WTC11 (cell line): ENCODE measurements at regions not wholly inside any gene's neighbourhood (a gene's known extent, or its start where the extent isn't known, plus 50 kb on each side); places are given as distances from the start of the nearest gene placed in this dataset.

Source experiments
- ATF1 ChIP-seq: sonication (generic); formaldehyde crosslinking; IDR thresholded peaks from 2 replicates; pipeline ENCODE4 v1.8.1; 2023; ENCODE audit warnings: mild to moderate bottlenecking, moderate library complexity, missing genetic modification reagents
- CBFB ChIP-seq: sonication (generic); formaldehyde crosslinking; IDR thresholded peaks from 2 replicates; pipeline ENCODE4 v1.8.1; 2022; ENCODE audit warnings: mild to moderate bottlenecking, low read depth, missing genetic modification reagents
- CREB1 ChIP-seq: sonication (generic); formaldehyde crosslinking; IDR thresholded peaks from 2 replicates; pipeline ENCODE4 v1.8.0; 2023; ENCODE audit warnings: mild to moderate bottlenecking, missing genetic modification reagents
- CTCF ChIP-seq: fragments of 200-600 bp; IDR thresholded peaks from 2 replicates; pipeline ENCODE4 v1.8.0; 2022; ENCODE audit warnings: antibody characterized with exemption
- ETV6 ChIP-seq: sonication (generic); formaldehyde crosslinking; IDR thresholded peaks from 2 replicates; pipeline ENCODE4 v1.8.1; 2022; ENCODE audit warnings: mild to moderate bottlenecking, missing genetic modification reagents
- FOXK1 ChIP-seq: sonication (generic); formaldehyde crosslinking; IDR thresholded peaks from 2 replicates; pipeline ENCODE4 v1.8.0; 2022; ENCODE audit warnings: mild to moderate bottlenecking, moderate library complexity, missing genetic modification reagents
- KAT7 ChIP-seq: sonication (generic); formaldehyde crosslinking; IDR thresholded peaks from 2 replicates; pipeline ENCODE4 v1.8.1; 2023; ENCODE audit warnings: missing genetic modification reagents, mild to moderate bottlenecking, borderline replicate concordance
- SP1 ChIP-seq: sonication (generic); formaldehyde crosslinking; conservative IDR thresholded peaks from 2 replicates; pipeline ENCODE4 v1.8.1; 2022; ENCODE audit warnings: missing genetic modification reagents
- TEAD4 ChIP-seq: sonication (generic); formaldehyde crosslinking; IDR thresholded peaks from 2 replicates; pipeline ENCODE4 v1.8.0; 2022; ENCODE audit warnings: mild to moderate bottlenecking, missing genetic modification reagents
- ZNF263 ChIP-seq: sonication (generic); formaldehyde crosslinking; IDR thresholded peaks from 2 replicates; pipeline ENCODE4 v1.8.1; 2022; ENCODE audit warnings: low read depth, mild to moderate bottlenecking, moderate library complexity, missing genetic modification reagents
- ZNF281 ChIP-seq: sonication (generic); formaldehyde crosslinking; IDR thresholded peaks from 2 replicates; pipeline ENCODE4 v1.8.0; 2023; ENCODE audit warnings: mild to moderate bottlenecking, missing genetic modification reagents
- ZSCAN18 ChIP-seq: fragments of 250-450 bp; sonication (Bioruptor Pico); IDR thresholded peaks from 2 replicates; pipeline ENCODE4 v2.1.2; 2022; ENCODE audit warnings: mild to moderate bottlenecking, moderate library complexity

GRCh38 chr12:92408072-92408900 is 262.6 kb upstream of the BTG1 start:
- TF ChIP-seq CTCF (0 out of 2 replicates have a peak, but pooled peaks have one; percentile 19), ETV6 (no peak), KAT7 (CRISPR knock-in tag) (no peak), ZNF263 (no peak), ZSCAN18 (no peak), ZNF281 (no peak), TEAD4 (no peak), CBFB (CRISPR knock-in tag) (no peak), ATF1 (no peak), CREB1 (CRISPR knock-in tag) (no peak), FOXK1 (no peak), SP1 (CRISPR knock-in tag) (no peak)
